ENCODE measurements at regions not wholly inside any gene's neighbourhood (a gene's known extent, or its start where the extent isn't known, plus 50 kb on each side); places are given as distances from the start of the nearest gene placed in this dataset.

DNA sequence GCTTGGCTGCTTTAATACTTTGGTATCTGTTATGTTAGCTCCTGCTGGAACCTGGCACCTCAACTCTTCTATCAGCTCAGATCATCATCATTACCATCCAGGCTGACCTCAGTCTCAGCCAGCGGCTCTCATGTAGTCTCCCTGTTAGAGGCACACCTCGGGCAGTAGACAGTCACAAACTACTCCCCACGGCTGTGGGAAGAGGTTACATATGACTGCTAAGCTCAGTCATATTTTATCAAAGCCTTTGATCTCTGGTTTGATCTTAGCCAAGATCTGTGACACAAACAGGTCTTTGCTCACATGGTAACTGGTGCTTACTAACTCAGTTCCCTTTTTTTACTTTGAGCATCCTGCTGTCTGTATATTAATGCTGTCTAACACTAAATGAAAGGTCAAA is 384.9 kb downstream of the CENPC start:
- no peak for TF ChIP-seq LEF1 (IDR thresholded peaks at IDR 0.05; ENCODE audit: borderline replicate concordance)
- TF ChIP-seq TARDBP (IDR thresholded peaks at IDR 0.05), result no peak
- TF ChIP-seq BHLHE40 (IDR thresholded peaks at IDR 0.05; ENCODE audit: borderline replicate concordance), result no peak
- TF ChIP-seq SP1 (IDR thresholded peaks at IDR 0.05), result no peak
- no peak for TF ChIP-seq ARNT (IDR thresholded peaks at IDR 0.05)
- TF ChIP-seq L3MBTL2 (conservative IDR thresholded peaks at IDR 0.05), result no peak
- TF ChIP-seq CTBP1 (IDR thresholded peaks at IDR 0.05; ENCODE audit: borderline replicate concordance), result no peak
- no peak for TF ChIP-seq SUZ12 (IDR thresholded peaks at IDR 0.05)
- TF ChIP-seq FOXA1 (IDR thresholded peaks at IDR 0.05), result no peak
- no peak for TF ChIP-seq ZNF384 (IDR thresholded peaks at IDR 0.05)
- no peak for TF ChIP-seq FOXK2 (IDR thresholded peaks at IDR 0.05)
- TF ChIP-seq FOXM1 (IDR thresholded peaks at IDR 0.05; ENCODE audit: borderline replicate concordance), result no peak
- TF ChIP-seq ELF4 (IDR thresholded peaks at IDR 0.05), result no peak
